GM18951 (cell line): ENCODE measurements at regions not wholly inside any gene's neighbourhood (a gene's known extent, or its start where the extent isn't known, plus 50 kb on each side); places are given as distances from the start of the nearest gene placed in this dataset.

Experiments
- POLR2A ChIP-seq: IDR thresholded peaks from 4 replicates; pipeline ENCODE4 v1.6.1; 2011; ENCODE audit warnings: mild to moderate bottlenecking; ENCODE audit not compliant: insufficient read length, insufficient read depth; ENCODE audit errors: extremely low read depth
- in situ Hi-C: fragments of 300-500 bp; cut with MboI; formaldehyde crosslinking; loops from one replicate; pipeline ENCODE4 v1.12.0; 2022; ENCODE audit warnings: low sequenced_read_pairs, mixed read lengths, inconsistent platforms; ENCODE audit not compliant: unreplicated experiment

GRCh38 chr2:17334300-17334699 lies 183.9 kb downstream of the RAD51AP2 start:
- TF ChIP-seq POLR2A: no peak
- in situ Hi-C loops: no loop called here

- in situ Hi-C loops: no loop called here
- no peak for TF ChIP-seq POLR2A
Observed at GRCh38 chr2:17331636-17332035, 186.6 kb downstream of the RAD51AP2 start.

- in situ Hi-C loops: no loop called here
- no peak for TF ChIP-seq POLR2A
Observed at GRCh38 chr2:17328161-17328560, 190.1 kb downstream of the RAD51AP2 start.

GRCh38 chr2:17327649-17328048 lies 190.6 kb downstream of the RAD51AP2 start:
- no peak for TF ChIP-seq POLR2A
- in situ Hi-C loops: no loop called here

GRCh38 chr2:17326717-17327116 lies 191.5 kb downstream of the RAD51AP2 start:
- no peak for TF ChIP-seq POLR2A
- in situ Hi-C loops: no loop called here

GRCh38 chr2:17323697-17324096 lies 194.5 kb downstream of the RAD51AP2 start:
- no peak for TF ChIP-seq POLR2A
- in situ Hi-C loops: loop anchor here (25.0 kb wide), 1 partner anchor 561 kb away; no protein-coding TSS in a partner anchor

- no peak for TF ChIP-seq POLR2A
- in situ Hi-C loops: loop anchor here (25.0 kb wide), 1 partner anchor 560 kb away; no protein-coding TSS in a partner anchor
Observed at GRCh38 chr2:17322461-17322860, 195.8 kb downstream of the RAD51AP2 start.

- in situ Hi-C loops: loop anchor here (25.0 kb wide), 1 partner anchor 557 kb away; no protein-coding TSS in a partner anchor
- no peak for TF ChIP-seq POLR2A
Observed at GRCh38 chr2:17319090-17319489, 199.2 kb downstream of the RAD51AP2 start.

GRCh38 chr2:17318013-17318412 lies 200.2 kb downstream of the RAD51AP2 start:
- in situ Hi-C loops: loop anchor here (25.0 kb wide), 1 partner anchor 556 kb away; no protein-coding TSS in a partner anchor
- no peak for TF ChIP-seq POLR2A

GRCh38 chr2:17317439-17317976 lies 200.7 kb downstream of the RAD51AP2 start:
- in situ Hi-C loops: loop anchor here (25.0 kb wide), 1 partner anchor 555 kb away; no protein-coding TSS in a partner anchor
- no peak for TF ChIP-seq POLR2A

- in situ Hi-C loops: loop anchor here (25.0 kb wide), 1 partner anchor 551 kb away; no protein-coding TSS in a partner anchor
- no peak for TF ChIP-seq POLR2A
Observed at GRCh38 chr2:17313261-17313660, 205.0 kb downstream of the RAD51AP2 start.

GRCh38 chr2:17311771-17312511 lies 206.3 kb downstream of the RAD51AP2 start:
- TF ChIP-seq POLR2A: no peak
- in situ Hi-C loops: loop anchor here (25.0 kb wide), 1 partner anchor 550 kb away; no protein-coding TSS in a partner anchor

- in situ Hi-C loops: loop anchor here (25.0 kb wide), 1 partner anchor 549 kb away; no protein-coding TSS in a partner anchor
- TF ChIP-seq POLR2A: no peak
Observed at GRCh38 chr2:17311106-17311619, 207.1 kb downstream of the RAD51AP2 start.
